Stimulated activated CD4-positive, alpha-beta T cell treated with anti-CD3 and anti-CD28 coated beads, Interleukin-15, amount 100 ng/mL, for 24 hours (primary cell): ENCODE measurements at regions not wholly inside any gene's neighbourhood (a gene's known extent, or its start where the extent isn't known, plus 50 kb on each side); places are given as distances from the start of the nearest gene placed in this dataset.
"Not testable (repeated sequence)": the region's sequence is repeated elsewhere in the genome, so short reads cannot be mapped to it uniquely, and the experiment has no call there.

Source experiments
- DNase-seq: peaks from one replicate; pipeline ENCODE4 v3.0.0-alpha.2; 2020

- DNase-seq = not testable (repeated sequence)
Measured at GRCh38 chr7:76712926-76713325, 85.8 kb upstream of the POMZP3 start.

DNA sequence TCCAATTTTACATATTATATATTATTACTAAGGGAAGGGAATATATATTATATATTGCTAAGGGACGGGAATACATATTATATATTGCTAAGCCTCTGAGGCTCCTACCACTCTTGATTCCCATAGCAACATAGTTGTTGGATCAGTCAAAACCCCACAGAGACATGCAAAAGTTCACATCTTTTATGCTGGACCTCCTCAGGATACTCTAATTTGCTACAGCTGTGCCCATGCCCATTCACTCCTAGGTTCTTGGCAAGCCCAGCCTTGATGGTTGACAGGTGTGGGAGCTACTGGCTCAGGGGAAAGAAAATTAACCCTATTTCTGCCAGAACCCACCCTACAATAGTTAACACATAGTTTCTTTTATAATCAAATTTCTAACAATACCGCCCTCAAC lies 84.6 kb upstream of the POMZP3 start:
- not testable (repeated sequence) for DNase-seq

GRCh38 chr7:76709703-76710102 lies 82.6 kb upstream of the POMZP3 start:
- DNase-seq = not testable (repeated sequence)

GRCh38 chr7:76708446-76708845 lies 81.4 kb upstream of the POMZP3 start:
- DNase-seq = not testable (repeated sequence)

DNA sequence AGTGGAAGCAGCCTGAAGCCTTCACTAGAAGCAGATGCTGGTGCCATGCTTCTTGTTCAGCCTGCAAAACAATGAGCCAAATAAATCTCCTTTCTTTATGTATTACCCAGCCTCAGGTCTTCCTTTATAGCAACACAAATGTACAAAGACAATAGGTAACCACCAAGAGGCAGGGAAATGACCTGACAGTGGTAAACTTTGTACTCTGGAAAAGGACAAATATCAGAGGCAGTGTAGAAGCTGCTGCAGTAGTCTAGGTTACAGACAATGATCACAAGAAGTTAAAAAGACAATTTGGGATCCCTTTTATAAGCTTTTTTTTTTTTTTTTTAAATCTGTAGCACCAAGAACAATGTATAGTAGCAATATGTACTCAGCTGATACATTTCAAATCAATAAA lies 76.7 kb upstream of the POMZP3 start:
- DNase-seq = not testable (repeated sequence)

DNA sequence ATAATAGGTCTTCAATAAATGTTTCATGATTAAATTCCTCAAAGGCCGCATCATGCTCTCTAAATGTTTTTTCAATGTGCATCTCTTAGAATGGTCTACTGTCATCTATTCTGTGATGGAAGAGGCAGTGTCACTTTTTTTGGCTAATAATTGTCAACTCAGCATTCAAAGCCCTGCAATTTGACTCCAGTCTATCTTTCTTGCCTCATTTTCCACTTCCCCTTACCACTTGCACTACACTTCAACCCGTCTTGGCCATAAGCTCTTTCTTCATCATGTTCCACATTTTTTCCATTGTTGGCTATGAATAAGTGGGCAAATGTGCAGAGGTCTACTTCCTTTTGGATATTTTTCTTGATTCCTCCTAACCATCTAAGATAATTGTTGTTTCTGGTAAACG lies 59.2 kb upstream of the POMZP3 start:
- not testable (repeated sequence) for DNase-seq

DNA sequence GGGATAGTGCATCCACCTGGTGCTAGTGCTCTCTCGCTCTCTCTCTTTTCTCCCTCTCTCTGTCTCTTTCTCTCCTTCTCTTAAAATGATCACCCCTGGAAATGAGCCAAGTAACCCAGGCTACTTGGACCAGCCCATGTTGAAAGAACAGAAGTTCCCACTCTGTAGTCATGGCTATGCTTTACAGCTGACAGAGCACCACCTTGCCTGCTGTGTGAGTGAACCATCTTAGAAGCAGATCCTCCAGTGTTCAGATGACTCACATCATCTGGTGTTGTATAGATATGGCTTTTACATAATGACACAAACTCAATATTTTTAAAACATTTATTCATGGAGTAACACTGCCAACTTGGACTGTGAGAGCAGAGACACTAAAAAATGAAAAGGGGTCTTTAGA lies 57.7 kb upstream of the POMZP3 start:
- not testable (repeated sequence) for DNase-seq

DNA sequence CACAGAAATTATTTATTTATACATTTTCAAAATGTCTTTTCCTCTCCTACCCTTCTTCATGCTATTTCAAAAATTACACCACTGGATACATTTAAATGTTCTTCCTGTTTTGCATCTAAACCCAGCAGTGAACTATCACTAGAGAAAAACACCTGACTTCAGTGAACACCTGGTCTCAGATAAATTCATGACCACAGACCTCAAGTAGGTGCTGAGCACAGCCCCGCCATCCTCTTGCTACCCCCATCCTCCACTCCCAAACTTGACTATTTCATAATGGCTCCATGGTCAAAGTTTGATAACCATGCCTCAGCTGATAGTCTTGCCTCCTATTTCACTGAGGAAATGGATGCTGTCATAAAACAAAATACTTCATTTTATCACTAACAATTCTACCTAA lies 56.6 kb upstream of the POMZP3 start:
- not testable (repeated sequence) for DNase-seq

DNA sequence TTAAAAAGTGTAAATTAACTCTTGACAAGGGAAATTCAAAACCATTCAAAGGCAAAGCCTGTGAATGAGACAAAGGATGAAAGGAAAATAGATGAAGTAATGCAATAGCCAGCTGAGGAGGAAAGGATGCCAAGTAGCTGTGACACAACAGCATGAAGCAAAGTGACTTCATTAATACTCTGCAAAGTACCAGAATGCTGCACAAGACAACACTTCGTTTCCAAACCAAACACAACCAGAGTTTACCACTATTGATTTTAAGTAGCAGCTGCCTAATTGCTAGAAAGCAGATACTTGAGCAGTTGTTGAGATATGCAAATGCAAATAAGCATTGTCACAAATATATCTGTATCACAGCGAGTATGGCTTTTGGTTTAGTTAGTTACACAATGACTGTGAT lies 54.7 kb upstream of the POMZP3 start:
- DNase-seq = not testable (repeated sequence)

GRCh38 chr7:76679174-76679573 lies 52.1 kb upstream of the POMZP3 start:
- DNase-seq = not testable (repeated sequence)

- DNase-seq = not testable (repeated sequence)
Measured at GRCh38 chr7:76678500-76678899, 51.4 kb upstream of the POMZP3 start.

DNA sequence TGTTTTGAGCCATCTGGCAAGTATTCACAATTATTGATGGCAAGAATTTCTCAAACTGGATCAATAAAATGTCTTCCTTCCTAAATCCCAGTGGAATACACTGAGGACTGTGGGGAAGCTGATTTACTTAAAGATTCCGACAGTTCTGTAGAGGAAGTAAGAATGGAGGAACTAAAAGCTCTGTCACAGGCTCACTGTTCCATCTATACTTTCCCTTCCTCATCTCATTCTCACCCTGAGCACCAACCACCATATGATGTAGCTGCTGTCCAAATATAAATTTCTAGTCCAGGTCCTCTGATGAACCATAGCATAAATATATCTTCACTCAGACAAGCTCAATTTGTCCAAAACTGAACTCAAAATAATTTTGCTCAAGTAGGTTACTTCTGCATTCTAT lies 49.8 kb upstream of the POMZP3 start:
- not testable (repeated sequence) for DNase-seq
